T-cell (primary cell): ENCODE measurements at regions not wholly inside any gene's neighbourhood (a gene's known extent, or its start where the extent isn't known, plus 50 kb on each side); places are given as distances from the start of the nearest gene placed in this dataset.

Source experiments
- ATAC-seq, 4 experiments: fragments of 200-7000 bp in 3 of 4; fragments of 150-1000 bp in 1 of 4; cut with Tn5 transposase; replicated peaks in 1 of 4; 1 replicate in 3 of 4; 2 replicates in 1 of 4; pipeline ENCODE4 v1.10.0; 2021; ENCODE audit warnings: moderate library complexity in 3 of 4, mild to moderate bottlenecking in 2 of 4, moderate number of reproducible peaks in 1 of 4
- CTCF ChIA-PET, 2 donors: fragments of 300-600 bp; sonication (Branson Sonifier 250); formaldehyde crosslinking; loops; one replicate each; lab custom pipeline; 2022; ENCODE audit warnings: antibody characterized with exemption in 2 of 2; lab: Charles Lee
- POLR2A ChIA-PET, 2 donors: fragments of 300-600 bp; sonication (Branson Sonifier 250); formaldehyde crosslinking; loops; one replicate each; lab custom pipeline; 2022; ENCODE audit warnings: antibody characterized with exemption in 2 of 2; lab: Charles Lee
- DNase-seq, 35 experiments: peaks; one replicate each; pipeline versions ENCODE4 v3.0.0 to v3.0.0-alpha.2; 2013 to 2023
- H3K27ac ChIP-seq: one replicate; pipeline ENCODE4 v1.5.1; 2013; ENCODE audit warnings: low read length
- H3K27me3 ChIP-seq, 2 experiments: replicated peaks in 1 of 2; 1 replicate in 1 of 2; 2 replicates in 1 of 2; pipeline versions ENCODE4 v1.6.1 to v1.7.0; 2013; ENCODE audit warnings: low read length in 1 of 2, mixed read lengths in 1 of 2; ENCODE audit not compliant: control insufficient read depth in 2 of 2, insufficient read depth in 2 of 2; ENCODE audit errors: extremely low read depth in 1 of 2
- H3K36me3 ChIP-seq, 2 donors: 1 replicate in 1 of 2; 2 replicates in 1 of 2; pipeline versions ENCODE4 v1.6.1 to v1.7.0; 2013; ENCODE audit warnings: low read length in 1 of 2; ENCODE audit not compliant: control insufficient read depth in 2 of 2, insufficient read depth in 1 of 2; ENCODE audit errors: extremely low read depth in 1 of 2
- H3K4me1 ChIP-seq, 2 experiments: 1 replicate in 1 of 2; 2 replicates in 1 of 2; pipeline versions ENCODE4 v1.6.1 to v1.7.0; 2013; ENCODE audit warnings: low read length in 2 of 2, mixed read lengths in 1 of 2; ENCODE audit not compliant: insufficient read depth in 2 of 2, control insufficient read depth in 1 of 2; ENCODE audit errors: extremely low read depth in 1 of 2
- H3K4me3 ChIP-seq, 2 donors: 1 replicate in 1 of 2; 2 replicates in 1 of 2; pipeline versions ENCODE4 v1.5.1 to v1.7.0; 2013; ENCODE audit warnings: mild to moderate bottlenecking in 2 of 2, low read length in 1 of 2, moderate library complexity in 1 of 2; ENCODE audit not compliant: control insufficient read depth in 1 of 2; ENCODE audit errors: extremely low read depth in 1 of 2
- H3K9me3 ChIP-seq: 2 replicates; pipeline ENCODE4 v1.7.0; 2013
- H3K27ac Mint-ChIP-seq, 2 donors: one replicate each; pipeline ENCODE4 v1.8.0; 2020 to 2021; ENCODE audit warnings: mild to moderate bottlenecking in 2 of 2, mixed read lengths in 2 of 2
- H3K27me3 Mint-ChIP-seq, 2 donors: one replicate each; pipeline ENCODE4 v1.8.0; 2021 to 2022; ENCODE audit warnings: mixed read lengths in 2 of 2
- H3K36me3 Mint-ChIP-seq: one replicate; pipeline ENCODE4 v1.8.0; 2021; ENCODE audit warnings: mixed read lengths
- H3K4me1 Mint-ChIP-seq, 3 donors: one replicate each; pipeline ENCODE4 v1.8.0; 2020 to 2022; ENCODE audit warnings: mixed read lengths in 3 of 3, mild to moderate bottlenecking in 1 of 3
- H3K4me3 Mint-ChIP-seq, 3 donors: one replicate each; pipeline ENCODE4 v1.8.0; 2020 to 2022; ENCODE audit warnings: mild to moderate bottlenecking in 3 of 3, mixed read lengths in 3 of 3, moderate library complexity in 3 of 3
- H3K9me3 Mint-ChIP-seq, 3 donors: one replicate each; pipeline ENCODE4 v1.8.0; 2020 to 2022; ENCODE audit warnings: mixed read lengths in 3 of 3
- WGBS: methylation state at CpG from one replicate; pipeline ENCODE4 v1.1.5; 2013; ENCODE audit warnings: missing lambda C conversion rate; ENCODE audit not compliant: insufficient coverage; 5-methylcytosine and 5-hydroxymethylcytosine counted together

- CTCF ChIA-PET: no interaction called here
- H3K36me3 Mint-ChIP-seq: no peaks in the 10 kb centered on the region
- DNase-seq (no peak), ATAC-seq (no peak)
- Histone ChIP-seq H3K36me3 (no peaks in the 10 kb centered on the region), H3K27ac (no peak overlapping the region), H3K4me1 (no peaks in the 10 kb centered on the region), H3K27me3 (no peaks in the 10 kb centered on the region), H3K4me3 (no peak overlapping the region), H3K9me3 (no peaks in the 10 kb centered on the region)
- H3K9me3 Mint-ChIP-seq: no peaks in the 10 kb centered on the region
- POLR2A ChIA-PET: no interaction called here
- H3K27ac Mint-ChIP-seq: no peak overlapping the region
- WGBS: 50% methylated on average over 1 of the region's 3 CpGs
- no peaks in the 10 kb centered on the region for H3K4me1 Mint-ChIP-seq
- peaks cover 8 to 15% of the 10 kb centered on the region in 2 donors for H3K27me3 Mint-ChIP-seq
- H3K4me3 Mint-ChIP-seq: no peak overlapping the region
These were observed 217.5 kb upstream of the GYPA start for GRCh38 chr4:144357975-144358374.

DNA sequence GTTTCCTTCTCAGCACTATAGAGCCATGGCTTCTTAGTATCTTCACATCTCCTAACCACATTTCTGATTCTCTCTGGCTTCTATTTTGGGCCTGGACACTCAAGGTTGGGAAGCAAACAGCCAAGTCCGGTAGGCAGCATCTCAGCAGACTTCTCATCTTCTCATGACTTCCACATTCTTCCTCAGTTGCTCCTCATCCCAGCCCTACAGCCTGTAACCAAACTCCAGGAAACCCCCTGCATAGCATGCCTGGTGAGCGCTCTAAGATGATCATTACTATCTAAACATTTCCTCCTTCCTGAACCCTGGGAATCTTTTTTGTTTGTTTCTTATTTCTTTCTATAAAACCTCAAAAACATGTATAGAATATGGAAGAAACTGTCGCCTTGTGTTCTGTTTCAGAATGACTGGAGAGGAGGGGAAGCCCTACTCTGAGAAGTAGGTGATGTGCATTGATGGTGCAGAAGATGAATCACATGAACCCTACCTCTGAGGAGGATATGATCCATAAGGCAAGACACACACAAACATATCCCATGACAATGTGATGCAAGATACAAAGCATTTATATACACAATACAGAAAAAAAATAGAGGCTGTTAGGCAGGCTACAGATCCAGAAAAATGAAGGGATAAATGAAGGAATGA, 219.8 kb upstream of the GYPA start:
- H3K9me3 Mint-ChIP-seq: no peaks in the 10 kb centered on the region
- H3K36me3 Mint-ChIP-seq: no peaks in the 10 kb centered on the region
- H3K4me3 ChIP-seq: no peak overlapping the region

GRCh38 chr4:144362366-144362765, 221.8 kb upstream of the GYPA start:
- CTCF ChIA-PET: no interaction called here
- Mint-ChIP-seq H3K9me3 (no peaks in the 10 kb centered on the region), H3K27me3 (no peaks in the 10 kb centered on the region), H3K27ac (no peak overlapping the region), H3K4me1 (no peaks in the 10 kb centered on the region), H3K36me3 (no peaks in the 10 kb centered on the region), H3K4me3 (no peak overlapping the region)
- no peaks in the 10 kb centered on the region for H3K4me1 ChIP-seq
- H3K27me3 ChIP-seq: no peaks in the 10 kb centered on the region
- no peaks in the 10 kb centered on the region for H3K9me3 ChIP-seq
- no peak for DNase-seq
- POLR2A ChIA-PET: no interaction called here
- ATAC-seq: no peak
- H3K27ac ChIP-seq: no peak overlapping the region
- no peak overlapping the region for H3K4me3 ChIP-seq
- H3K36me3 ChIP-seq: no peaks in the 10 kb centered on the region

More for the DNA sequence above, 219.8 kb upstream of the GYPA start:
- Histone ChIP-seq H3K4me1 (no peaks in the 10 kb centered on the region), H3K27me3 (no peaks in the 10 kb centered on the region), H3K36me3 (no peaks in the 10 kb centered on the region), H3K27ac (no peak overlapping the region), H3K9me3 (no peaks in the 10 kb centered on the region)
- ChIA-PET POLR2A (no interaction called here), CTCF (no interaction called here)
- no peaks in the 10 kb centered on the region for H3K4me1 Mint-ChIP-seq
- H3K27ac Mint-ChIP-seq: no peak overlapping the region
- no peak overlapping the region for H3K4me3 Mint-ChIP-seq
- DNase-seq: no peak
- 77% methylated on average over 1 of the region's 3 CpGs for WGBS
- no peak for ATAC-seq
- H3K27me3 Mint-ChIP-seq: peaks cover 5 to 8% of the 10 kb centered on the region in 2 donors

DNA sequence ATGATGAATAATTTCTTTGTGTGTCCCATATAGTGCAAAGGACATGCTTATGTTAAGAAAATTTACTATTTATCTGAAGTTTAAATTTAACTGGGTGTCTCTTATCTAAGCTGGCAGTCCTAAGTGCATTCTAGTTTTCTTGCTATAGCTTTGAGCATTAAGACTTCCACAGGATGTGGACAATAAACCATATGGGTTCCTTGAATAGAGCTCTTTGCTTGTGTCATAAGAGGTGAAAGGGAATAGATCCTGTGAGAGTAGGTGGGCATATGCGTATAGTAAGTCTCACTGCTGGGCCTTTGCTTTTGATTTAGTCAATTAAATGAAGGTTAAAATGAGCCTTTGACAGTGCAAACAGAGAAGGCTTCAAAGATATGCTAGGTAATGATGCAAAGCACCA, 223.4 kb upstream of the GYPA start:
- no peak overlapping the region for H3K4me3 Mint-ChIP-seq
- DNase-seq (no peak), ATAC-seq (no peak)
- no peaks in the 10 kb centered on the region for H3K9me3 Mint-ChIP-seq
- Histone ChIP-seq H3K4me1 (no peaks in the 10 kb centered on the region), H3K9me3 (no peaks in the 10 kb centered on the region), H3K27ac (no peak overlapping the region), H3K27me3 (no peaks in the 10 kb centered on the region), H3K4me3 (no peak overlapping the region), H3K36me3 (no peaks in the 10 kb centered on the region)
- no peaks in the 10 kb centered on the region for H3K27me3 Mint-ChIP-seq
- H3K27ac Mint-ChIP-seq: no peak overlapping the region
- no peaks in the 10 kb centered on the region for H3K36me3 Mint-ChIP-seq
- CTCF ChIA-PET: no interaction called here
- 100% methylated on average over 1 of the region's 1 CpG for WGBS
- H3K4me1 Mint-ChIP-seq: no peaks in the 10 kb centered on the region
- POLR2A ChIA-PET: no interaction called here

DNA sequence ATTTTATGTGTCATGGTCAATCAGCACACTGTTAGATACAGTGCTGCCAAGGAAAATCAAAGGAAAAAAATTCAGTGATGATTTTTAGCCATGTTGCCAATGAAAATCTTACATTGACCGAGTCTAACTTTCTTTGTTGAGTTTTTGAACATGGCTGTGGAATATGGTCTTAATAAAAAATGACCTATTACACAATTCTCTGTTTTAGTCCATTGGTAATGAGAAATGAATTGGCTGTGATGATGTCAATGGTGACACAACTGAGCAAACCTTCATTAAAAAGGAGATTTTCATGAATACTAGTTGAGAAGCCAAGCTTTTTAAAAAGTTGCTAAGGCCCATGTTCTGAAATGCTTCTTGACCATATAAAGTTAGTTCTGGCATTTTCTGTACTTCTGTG, 225.9 kb upstream of the GYPA start:
- Mint-ChIP-seq H3K4me1 (no peaks in the 10 kb centered on the region), H3K9me3 (no peaks in the 10 kb centered on the region), H3K27me3 (no peaks in the 10 kb centered on the region), H3K36me3 (no peaks in the 10 kb centered on the region), H3K4me3 (no peak overlapping the region), H3K27ac (no peak overlapping the region)
- POLR2A ChIA-PET: interaction anchor here in 1 of 2 donors (0.6 kb wide), 1 partner anchor 287 kb away, joined by 4 read pairs; no protein-coding TSS in a partner anchor
- WGBS: no CpG with 5 or more reads among the region's 1 CpG
- no peaks in the 10 kb centered on the region for H3K27me3 ChIP-seq
- no peaks in the 10 kb centered on the region for H3K9me3 ChIP-seq
- H3K4me1 ChIP-seq: no peaks in the 10 kb centered on the region
- H3K4me3 ChIP-seq: no peak overlapping the region
- H3K27ac ChIP-seq: no peak overlapping the region
- no peaks in the 10 kb centered on the region for H3K36me3 ChIP-seq
- ATAC-seq: no peak
- no peak for DNase-seq
- CTCF ChIA-PET: no interaction called here

DNA sequence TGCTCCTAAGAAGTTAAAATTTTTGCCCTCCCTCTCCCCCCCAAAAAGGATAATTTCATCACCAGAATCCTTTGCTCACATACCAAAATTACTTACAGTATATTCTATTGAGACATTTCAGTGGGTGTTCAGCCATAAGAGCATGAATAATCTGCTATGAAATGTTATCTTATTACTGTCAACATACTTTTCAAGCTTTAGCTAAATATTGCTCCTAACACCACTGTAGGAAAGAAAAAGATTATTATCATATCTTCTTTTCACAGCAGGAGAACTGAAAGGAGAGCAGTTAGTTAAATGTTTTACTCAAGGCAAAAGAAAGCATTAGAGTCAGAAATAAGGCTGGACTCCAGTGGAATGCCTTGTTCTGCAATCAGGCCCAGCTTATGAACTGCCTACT, 231.0 kb upstream of the GYPA start:
- Mint-ChIP-seq H3K4me3 (no peak overlapping the region), H3K36me3 (no peaks in the 10 kb centered on the region), H3K27me3 (no peaks in the 10 kb centered on the region), H3K9me3 (no peaks in the 10 kb centered on the region), H3K27ac (no peak overlapping the region), H3K4me1 (no peaks in the 10 kb centered on the region)
- DNase-seq (no peak), ATAC-seq (no peak)
- Histone ChIP-seq H3K4me3 (no peak overlapping the region), H3K27ac (no peak overlapping the region), H3K36me3 (no peaks in the 10 kb centered on the region), H3K9me3 (no peaks in the 10 kb centered on the region), H3K27me3 (no peaks in the 10 kb centered on the region), H3K4me1 (no peaks in the 10 kb centered on the region)
- ChIA-PET CTCF (interaction anchor here in 1 of 2 donors (0.6 kb wide), 1 partner anchor 52 kb away, joined by 3 read pairs; no protein-coding TSS in a partner anchor), POLR2A (no interaction called here)

DNA sequence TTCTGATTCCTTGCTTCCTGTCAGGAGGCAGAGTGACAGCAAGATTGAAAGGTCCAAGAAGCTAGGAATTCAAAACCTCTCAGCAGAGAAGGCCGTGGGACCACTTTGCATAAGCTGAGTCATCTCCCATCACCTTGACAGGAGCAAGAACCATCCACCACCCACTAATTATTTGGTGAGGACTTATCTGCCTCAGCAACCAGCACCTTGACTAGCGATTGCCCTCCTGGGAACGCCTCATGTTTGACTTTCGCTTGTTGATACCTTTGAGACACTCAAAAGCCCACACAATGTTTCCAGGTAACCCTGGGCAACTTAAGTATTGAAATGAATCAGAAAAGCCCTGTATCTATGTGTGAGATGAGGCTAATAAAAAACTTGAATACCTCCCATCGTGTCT, 233.5 kb upstream of the GYPA start:
- Mint-ChIP-seq H3K36me3 (no peaks in the 10 kb centered on the region), H3K27ac (no peak overlapping the region), H3K9me3 (no peaks in the 10 kb centered on the region), H3K27me3 (no peaks in the 10 kb centered on the region), H3K4me1 (no peaks in the 10 kb centered on the region), H3K4me3 (no peak overlapping the region)
- ChIA-PET POLR2A (no interaction called here), CTCF (no interaction called here)
- H3K9me3 ChIP-seq: no peaks in the 10 kb centered on the region
- H3K36me3 ChIP-seq: no peaks in the 10 kb centered on the region
- no peak for ATAC-seq
- H3K4me3 ChIP-seq: no peak overlapping the region
- 14% methylated on average over 1 of the region's 5 CpGs for WGBS
- no peaks in the 10 kb centered on the region for H3K4me1 ChIP-seq
- no peak for DNase-seq
- no peak overlapping the region for H3K27ac ChIP-seq
- no peaks in the 10 kb centered on the region for H3K27me3 ChIP-seq
